Muscle layer of duodenum (tissue), 2 donors: ENCODE measurements at regions not wholly inside any gene's neighbourhood (a gene's known extent, or its start where the extent isn't known, plus 50 kb on each side); places are given as distances from the start of the nearest gene placed in this dataset.
"Not testable (repeated sequence)": the region's sequence is repeated elsewhere in the genome, so short reads cannot be mapped to it uniquely, and the experiment has no call there.

Experiments used
- H3K27ac ChIP-seq: one replicate; pipeline ENCODE4 v1.7.0; 2013; ENCODE audit warnings: mild to moderate bottlenecking, low read length
- H3K27me3 ChIP-seq: one replicate; pipeline ENCODE4 v1.7.0; 2013; ENCODE audit warnings: low read depth, mild to moderate bottlenecking, control low read depth, low read length
- H3K36me3 ChIP-seq, 2 donors: one replicate each; pipeline ENCODE4 v1.7.0; 2013; ENCODE audit warnings: low read length in 2 of 2, control low read depth in 1 of 2, mild to moderate bottlenecking in 1 of 2; ENCODE audit not compliant: insufficient read depth in 2 of 2, control insufficient read depth in 1 of 2
- H3K4me1 ChIP-seq, 2 donors: one replicate each; pipeline ENCODE4 v1.7.0; 2013; ENCODE audit warnings: low read length in 2 of 2, mild to moderate bottlenecking in 2 of 2, control low read depth in 1 of 2, moderate library complexity in 1 of 2; ENCODE audit not compliant: insufficient read depth in 2 of 2, control insufficient read depth in 1 of 2
- H3K4me3 ChIP-seq, 2 donors: one replicate each; pipeline ENCODE4 v1.7.0; 2013; ENCODE audit warnings: low read length in 2 of 2, low read depth in 1 of 2, mild to moderate bottlenecking in 1 of 2
- H3K9me3 ChIP-seq, 2 donors: one replicate each; pipeline ENCODE4 v1.7.0; 2013; ENCODE audit warnings: low read length in 2 of 2, control low read depth in 1 of 2, mild to moderate bottlenecking in 1 of 2; ENCODE audit not compliant: control insufficient read depth in 1 of 2
- donor health status: healthy.

DNA sequence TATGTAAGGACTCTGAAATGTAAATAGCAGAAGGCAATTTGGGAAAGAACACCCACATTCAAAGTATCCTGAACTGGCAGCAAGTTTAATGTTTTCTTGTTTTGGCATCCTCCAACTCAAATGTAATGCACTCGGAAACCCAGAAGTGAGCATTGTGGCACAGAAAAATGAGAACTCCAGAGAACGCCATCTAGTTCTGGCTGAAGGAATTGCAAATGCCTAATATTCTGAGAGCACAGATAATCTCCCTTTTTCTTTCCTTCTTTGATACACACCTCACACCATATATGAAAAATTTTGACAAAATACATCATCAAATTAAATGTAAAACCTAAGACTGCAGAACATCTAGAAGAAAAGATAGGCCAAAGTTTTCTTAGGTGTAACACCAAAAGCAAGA, 52.1 kb downstream of the PWWP3B start:
- no peaks in the 10 kb centered on the region for H3K4me1 ChIP-seq
- no peak overlapping the region for H3K27ac ChIP-seq
- H3K4me3 ChIP-seq = no peak overlapping the region
- no peaks in the 10 kb centered on the region for H3K36me3 ChIP-seq
- no peaks in the 10 kb centered on the region for H3K9me3 ChIP-seq
- H3K27me3 ChIP-seq = no peaks in the 10 kb centered on the region

GRCh38 chrX:106243376-106243775, 75.3 kb downstream of the PWWP3B start:
- Histone ChIP-seq H3K36me3 (no peaks in the 10 kb centered on the region), H3K27me3 (no peaks in the 10 kb centered on the region), H3K4me1 (no peaks in the 10 kb centered on the region), H3K27ac (no peak overlapping the region), H3K9me3 (no peaks in the 10 kb centered on the region), H3K4me3 (no peak overlapping the region)

DNA sequence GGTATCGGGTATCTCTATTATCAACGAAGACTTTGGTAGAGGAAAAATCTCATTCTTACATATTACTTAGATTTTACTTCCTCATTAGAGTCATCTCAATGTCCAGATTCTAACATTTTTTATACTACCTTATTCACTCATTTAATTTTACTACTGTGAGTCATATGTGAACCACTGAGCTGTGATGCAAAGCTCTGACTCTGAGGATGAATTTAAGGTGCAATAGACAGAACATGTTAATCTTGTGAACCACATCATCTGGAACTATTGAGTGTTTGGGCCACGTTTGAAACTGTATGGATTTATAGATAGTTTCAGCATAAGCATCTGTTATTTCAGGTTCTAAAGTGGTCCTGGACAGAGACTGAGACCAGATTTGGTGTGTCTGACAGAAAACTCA, 78.4 kb downstream of the PWWP3B start:
- Histone ChIP-seq H3K4me1 (no peaks in the 10 kb centered on the region), H3K36me3 (no peaks in the 10 kb centered on the region), H3K27me3 (no peaks in the 10 kb centered on the region), H3K27ac (no peak overlapping the region), H3K9me3 (no peaks in the 10 kb centered on the region), H3K4me3 (no peak overlapping the region)

- Histone ChIP-seq H3K27me3 (no peaks in the 10 kb centered on the region), H3K27ac (no peak overlapping the region), H3K4me1 (no peaks in the 10 kb centered on the region), H3K4me3 (no peak overlapping the region), H3K36me3 (no peaks in the 10 kb centered on the region), H3K9me3 (no peaks in the 10 kb centered on the region)
Observed at GRCh38 chrX:106247162-106247561, 79.1 kb downstream of the PWWP3B start.

GRCh38 chrX:106249706-106250379, 81.7 kb downstream of the PWWP3B start:
- no peaks in the 10 kb centered on the region for H3K36me3 ChIP-seq
- H3K4me3 ChIP-seq = no peak overlapping the region
- H3K27ac ChIP-seq = no peak overlapping the region
- H3K27me3 ChIP-seq = no peaks in the 10 kb centered on the region
- no peaks in the 10 kb centered on the region for H3K4me1 ChIP-seq
- no peaks in the 10 kb centered on the region for H3K9me3 ChIP-seq

GRCh38 chrX:106263817-106264216, 95.7 kb downstream of the PWWP3B start:
- Histone ChIP-seq H3K4me1 (no peaks in the 10 kb centered on the region), H3K9me3 (no peaks in the 10 kb centered on the region), H3K27ac (no peak overlapping the region), H3K4me3 (no peak overlapping the region), H3K36me3 (no peaks in the 10 kb centered on the region), H3K27me3 (no peaks in the 10 kb centered on the region)

DNA sequence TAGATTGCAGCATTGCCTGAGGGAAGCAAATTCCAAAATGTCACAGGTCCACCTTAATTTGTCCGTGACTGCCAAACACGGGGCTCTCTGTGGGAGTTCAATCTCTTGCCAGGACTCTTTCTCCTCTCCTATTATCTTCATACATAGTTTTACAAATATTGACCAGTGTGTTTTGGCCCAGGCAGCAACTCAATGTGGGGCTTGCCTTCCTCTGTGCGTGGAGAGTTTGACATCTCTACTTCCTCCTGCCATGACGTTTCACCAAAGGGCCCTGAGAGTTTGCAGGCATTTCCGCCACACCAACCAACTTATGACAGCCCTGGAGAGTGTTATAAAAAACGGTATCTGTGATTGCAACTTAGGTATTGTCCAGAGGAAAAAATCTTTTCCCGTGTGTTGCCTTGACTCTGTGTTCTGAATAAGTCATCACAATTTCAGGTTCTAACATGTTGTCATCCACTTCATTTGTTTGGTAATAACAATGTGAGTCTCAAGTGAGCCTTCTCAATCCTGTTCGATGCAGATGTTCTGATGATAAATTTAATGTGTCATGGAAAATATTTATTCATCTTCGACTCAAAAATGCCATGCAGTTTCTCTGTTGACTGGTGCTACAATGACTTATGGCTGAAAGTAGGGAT, 106.0 kb downstream of the PWWP3B start:
- H3K4me1 ChIP-seq, H3K36me3 ChIP-seq, H3K27ac ChIP-seq, H3K9me3 ChIP-seq, H3K27me3 ChIP-seq, H3K4me3 ChIP-seq: not testable (repeated sequence)

- H3K4me3 ChIP-seq, H3K4me1 ChIP-seq, H3K27ac ChIP-seq, H3K36me3 ChIP-seq, H3K27me3 ChIP-seq, H3K9me3 ChIP-seq: not testable (repeated sequence)
Observed at GRCh38 chrX:106275172-106275571, 107.1 kb downstream of the PWWP3B start.

DNA sequence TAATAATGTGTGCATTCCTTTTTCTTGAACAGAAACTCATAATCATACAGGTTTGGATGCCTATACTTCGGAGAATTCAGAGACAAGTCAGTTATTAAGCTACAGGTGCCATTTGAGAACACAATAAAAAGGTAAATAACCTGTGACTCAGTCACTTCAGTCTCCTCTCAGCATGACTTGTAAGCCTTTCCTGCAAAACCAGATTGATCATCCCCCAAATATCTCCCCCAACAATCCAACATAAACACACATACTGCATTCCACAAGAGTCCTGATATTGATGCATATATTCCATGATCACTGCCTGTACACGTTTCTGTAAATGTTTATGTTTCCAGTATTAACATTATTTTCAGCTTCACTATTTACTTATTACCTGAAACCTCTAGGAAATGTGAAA, 110.8 kb downstream of the PWWP3B start:
- Histone ChIP-seq H3K36me3 (no peaks in the 10 kb centered on the region), H3K27me3 (no peaks in the 10 kb centered on the region), H3K4me3 (no peak overlapping the region), H3K27ac (no peak overlapping the region), H3K9me3 (no peaks in the 10 kb centered on the region), H3K4me1 (no peaks in the 10 kb centered on the region)

DNA sequence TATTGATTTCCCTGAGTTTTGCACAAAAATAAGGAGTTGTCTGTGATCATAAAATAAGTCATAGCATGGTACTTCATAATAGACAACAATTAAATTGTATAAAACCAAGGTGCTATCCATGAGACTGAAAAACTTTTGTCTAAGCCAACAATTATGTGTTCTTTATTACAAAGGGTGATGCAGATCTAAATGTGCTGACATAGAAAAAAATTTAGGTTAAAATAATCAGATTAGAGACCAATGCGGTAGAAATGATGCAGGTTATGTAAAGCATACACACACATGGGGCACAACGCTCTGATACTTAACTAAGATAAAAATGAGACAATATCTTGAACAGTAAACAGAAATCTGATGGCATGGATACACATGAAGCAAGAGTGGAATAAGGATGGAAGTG, 113.3 kb downstream of the PWWP3B start:
- Histone ChIP-seq H3K4me1 (no peaks in the 10 kb centered on the region), H3K9me3 (no peaks in the 10 kb centered on the region), H3K36me3 (no peaks in the 10 kb centered on the region), H3K27me3 (no peaks in the 10 kb centered on the region), H3K27ac (no peak overlapping the region), H3K4me3 (no peak overlapping the region)

DNA sequence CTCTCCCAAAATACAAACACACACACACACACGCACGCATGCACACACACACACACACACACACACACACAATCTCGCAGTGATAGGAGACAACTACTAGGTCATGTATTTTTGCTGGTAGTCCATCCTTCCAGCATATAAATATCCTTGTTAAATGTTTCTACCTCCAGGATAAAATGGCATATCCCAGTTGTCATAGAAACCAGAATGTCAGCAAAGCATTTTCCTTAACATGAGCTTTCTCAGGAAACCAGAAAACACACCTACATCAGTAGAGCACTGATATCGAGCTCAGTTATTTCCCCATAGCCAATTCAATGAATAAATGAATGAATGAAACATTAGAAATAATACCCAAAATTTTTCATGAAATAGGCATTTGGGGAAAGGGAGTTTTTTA, 115.7 kb downstream of the PWWP3B start:
- H3K4me3 ChIP-seq = no peak overlapping the region
- H3K4me1 ChIP-seq = no peaks in the 10 kb centered on the region
- H3K27me3 ChIP-seq = no peaks in the 10 kb centered on the region
- H3K9me3 ChIP-seq = no peaks in the 10 kb centered on the region
- no peaks in the 10 kb centered on the region for H3K36me3 ChIP-seq
- no peak overlapping the region for H3K27ac ChIP-seq

DNA sequence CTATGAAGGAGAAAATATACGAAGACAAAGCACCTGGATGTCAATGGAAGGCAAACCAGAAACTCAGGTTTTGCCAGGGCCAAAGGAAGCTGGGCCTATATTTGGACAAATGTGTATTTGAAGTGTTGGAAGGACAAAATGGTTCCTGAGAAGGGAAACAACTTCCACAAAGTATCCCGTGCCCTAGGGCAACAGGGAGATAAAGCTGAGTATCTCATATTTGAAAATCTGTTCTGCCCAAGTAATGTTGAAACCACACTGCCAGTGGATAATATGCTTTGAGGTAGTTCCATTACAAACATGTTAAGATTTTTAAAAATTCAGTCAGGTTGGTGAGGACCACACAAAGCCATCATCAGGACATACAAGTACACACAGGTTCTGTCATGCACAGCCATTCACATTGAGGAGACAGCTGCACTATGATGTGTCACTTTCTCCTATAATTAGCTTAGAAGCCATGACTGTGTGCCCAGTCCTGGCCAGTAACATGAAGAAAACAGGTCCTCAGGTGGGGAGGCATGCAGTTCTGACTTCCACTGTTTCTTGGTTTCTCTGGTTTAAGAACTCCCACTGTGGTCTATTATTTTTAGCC, 116.4 kb downstream of the PWWP3B start:
- H3K4me1 ChIP-seq = no peaks in the 10 kb centered on the region
- H3K27ac ChIP-seq = no peak overlapping the region
- H3K36me3 ChIP-seq = no peaks in the 10 kb centered on the region
- H3K4me3 ChIP-seq = no peak overlapping the region
- no peaks in the 10 kb centered on the region for H3K27me3 ChIP-seq
- no peaks in the 10 kb centered on the region for H3K9me3 ChIP-seq
